Brain microvascular endothelial cell (primary cell): ENCODE measurements at regions not wholly inside any gene's neighbourhood (a gene's known extent, or its start where the extent isn't known, plus 50 kb on each side); places are given as distances from the start of the nearest gene placed in this dataset.

Experiments used
- DNase-seq: peaks from one replicate; pipeline ENCODE4 v3.0.0-alpha.2; 2020
- H3K27ac ChIP-seq: fragments of 250-450 bp; sonication (Bioruptor Pico); 2 replicates; pipeline ENCODE4 v1.5.1; 2020; ENCODE audit warnings: mild to moderate bottlenecking, moderate library complexity
- H3K27me3 ChIP-seq: fragments of 250-450 bp; sonication (Bioruptor Pico); replicated peaks from 2 replicates; pipeline ENCODE4 v1.5.1; 2020; ENCODE audit warnings: mild to moderate bottlenecking
- H3K36me3 ChIP-seq: fragments of 250-450 bp; sonication (Bioruptor Pico); replicated peaks from 2 replicates; pipeline ENCODE4 v1.5.1; 2020; ENCODE audit warnings: mild to moderate bottlenecking
- H3K4me3 ChIP-seq: 2 replicates; pipeline ENCODE4 v1.5.1; 2011; ENCODE audit warnings: low read depth, mild to moderate bottlenecking, control low read depth, low read length, moderate library complexity
- CTCF ChIP-seq: IDR thresholded peaks from 2 replicates; pipeline ENCODE4 v1.5.1; 2011; ENCODE audit warnings: low read depth, mild to moderate bottlenecking, moderate library complexity, low read length, control low read depth, inconsistent platforms; ENCODE audit errors: missing control alignments
- in situ Hi-C: cut with HindIII; loops from 2 replicates; pipeline ENCODE4 v1.10.0; 2017; ENCODE audit warnings: low sequenced_read_pairs, low pct_ligation_motif_present

GRCh38 chr4:19736968-19737756 is 514.5 kb upstream of the SLIT2 start:
- no peak for TF ChIP-seq CTCF
- H3K27me3 ChIP-seq, result no peaks in the 10 kb centered on the region
- in situ Hi-C loops, result no loop called here
- H3K4me3 ChIP-seq, result no peak overlapping the region
- H3K27ac ChIP-seq, result no peak overlapping the region
- H3K36me3 ChIP-seq, result no peaks in the 10 kb centered on the region
- no peak for DNase-seq

DNA sequence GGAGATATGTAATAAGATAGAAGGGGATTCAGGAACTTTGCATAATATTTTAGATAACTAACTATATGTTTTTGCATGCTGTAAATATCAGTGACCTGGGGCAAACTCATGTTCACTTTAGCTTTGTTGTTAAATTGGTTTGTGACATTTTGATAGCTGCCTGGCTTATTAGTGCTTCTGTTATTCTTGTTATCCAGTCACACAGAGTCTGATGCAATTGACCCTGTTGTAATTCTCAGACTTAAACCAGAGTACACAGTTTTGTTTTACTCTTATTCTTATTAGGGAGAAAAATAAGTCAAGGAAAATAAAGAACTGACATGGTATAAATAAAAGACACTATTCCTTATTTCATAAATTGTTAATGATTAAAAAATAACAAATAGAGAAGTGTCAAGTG is 516.7 kb upstream of the SLIT2 start:
- TF ChIP-seq CTCF, result no peak
- Histone ChIP-seq H3K27ac (no peak overlapping the region), H3K4me3 (no peak overlapping the region), H3K27me3 (no peaks in the 10 kb centered on the region), H3K36me3 (no peaks in the 10 kb centered on the region)
- no peak for DNase-seq
- in situ Hi-C loops, result no loop called here

DNA sequence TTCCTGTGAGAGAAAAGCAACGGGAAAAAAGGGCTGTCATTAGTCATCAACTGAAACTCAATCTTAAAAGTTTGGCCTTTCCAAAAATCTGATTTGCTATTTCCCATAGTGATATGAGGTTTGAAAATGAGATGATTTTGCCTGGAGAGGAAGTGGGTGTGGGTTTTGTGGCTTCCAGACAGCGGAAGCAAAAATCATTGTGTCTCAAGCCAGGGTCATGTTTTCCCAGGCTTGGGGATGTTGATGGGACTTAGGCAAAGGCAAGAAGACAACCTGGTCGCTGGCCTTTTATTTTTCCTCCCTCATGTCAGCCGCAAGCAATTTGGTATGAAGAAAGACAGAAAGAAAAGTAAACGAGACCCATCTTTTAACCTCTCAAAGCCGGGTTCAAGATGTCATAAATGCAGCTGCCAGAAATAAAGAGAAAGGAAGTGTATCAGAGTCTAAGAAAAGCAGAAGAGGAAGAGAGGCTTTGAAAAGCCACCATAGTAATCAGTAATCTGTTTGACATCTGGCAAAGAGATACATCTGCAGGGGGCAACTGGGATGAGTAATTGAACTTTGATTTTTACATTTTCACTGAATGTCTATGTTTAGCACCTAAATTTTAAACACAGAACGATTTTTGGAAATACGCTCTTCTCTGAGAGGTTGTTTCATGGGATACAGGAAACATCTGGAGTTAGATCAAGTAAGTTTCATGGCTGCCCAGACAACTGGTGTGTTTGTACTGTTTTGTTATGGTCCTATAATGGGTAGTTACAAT is 521.6 kb upstream of the SLIT2 start:
- DNase-seq, result peak; percentile 82
- Histone ChIP-seq H3K4me3 (no peak overlapping the region), H3K27me3 (no peaks in the 10 kb centered on the region), H3K36me3 (no peaks in the 10 kb centered on the region), H3K27ac (peak overlapping the region; percentile 70)
- TF ChIP-seq CTCF, result no peak
- in situ Hi-C loops, result no loop called here

GRCh38 chr4:19728773-19729172 is 522.9 kb upstream of the SLIT2 start:
- Histone ChIP-seq H3K36me3 (no peaks in the 10 kb centered on the region), H3K27me3 (no peaks in the 10 kb centered on the region), H3K4me3 (no peak overlapping the region), H3K27ac (peak overlapping the region; percentile 70)
- peak; percentile 26 for DNase-seq
- in situ Hi-C loops, result no loop called here
- no peak for TF ChIP-seq CTCF

DNA sequence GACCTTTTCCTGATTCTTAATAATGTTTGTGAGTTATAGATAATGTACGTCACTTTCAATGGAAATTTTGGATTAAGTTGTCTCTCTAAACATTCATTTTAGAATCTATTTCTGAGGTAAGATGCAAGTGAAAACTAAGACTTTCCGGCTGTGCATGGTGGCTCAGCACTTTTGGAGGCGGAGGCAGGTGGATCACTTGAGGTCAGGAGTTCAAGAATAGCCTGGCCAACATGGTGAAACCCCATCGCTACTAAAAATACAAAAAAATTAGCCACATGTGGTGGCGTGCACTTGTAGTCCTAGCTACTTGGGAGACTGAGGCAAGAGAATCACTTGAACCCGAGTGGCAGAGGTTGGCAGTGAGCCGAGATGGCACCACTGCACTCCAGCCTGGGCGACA is 524.6 kb upstream of the SLIT2 start:
- TF ChIP-seq CTCF, result no peak

More for the DNA sequence above, 524.6 kb upstream of the SLIT2 start:
- no peaks in the 10 kb centered on the region for H3K36me3 ChIP-seq
- H3K27ac ChIP-seq, result no peak overlapping the region
- no peak overlapping the region for H3K4me3 ChIP-seq
- no peak for DNase-seq
- H3K27me3 ChIP-seq, result no peaks in the 10 kb centered on the region
- in situ Hi-C loops, result no loop called here
